ENCODE measurements at regions not wholly inside any gene's neighbourhood (a gene's known extent, or its start where the extent isn't known, plus 50 kb on each side); places are given as distances from the start of the nearest gene placed in this dataset.

DNA sequence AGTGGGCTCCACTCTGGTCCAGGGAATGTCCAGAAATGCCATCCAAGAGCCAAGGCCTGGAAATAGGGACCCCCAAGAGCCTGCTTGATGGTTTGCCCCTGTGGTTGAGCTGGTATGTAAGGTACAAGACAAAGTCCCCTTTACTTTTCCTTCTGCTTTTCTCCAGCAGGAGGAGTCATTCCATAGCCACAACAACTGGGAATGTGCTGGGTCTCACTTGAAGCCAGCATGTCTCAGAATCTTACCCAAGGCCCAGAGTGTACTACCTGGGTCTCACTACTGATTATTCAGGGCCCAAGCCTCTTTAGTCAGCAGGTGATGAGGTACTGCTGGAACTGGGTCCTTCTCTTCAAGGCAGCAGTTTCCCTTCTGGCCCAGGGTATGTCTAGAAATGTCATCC, 62.1 kb upstream of the CD55 start:
- no TSS peak for BruUV-seq (replicated peaks)
- Histone ChIP-seq H3K27ac (ENCODE audit: control insufficient read depth, insufficient read depth) (no peak overlapping the region), H3K4me1 (ENCODE audit: control insufficient read depth, insufficient read depth, low read length) (no peaks in the 10 kb centered on the region), H4K20me1 (ENCODE audit: control insufficient read depth, insufficient read depth) (no peaks in the 10 kb centered on the region), H3K36me3 (ENCODE audit: control insufficient read depth in 2 of 2, insufficient read depth in 2 of 2, low read length in 1 of 2) (no peaks in the 10 kb centered on the region), H3K27me3 (replicated peaks in 1 of 2; ENCODE audit: control insufficient read depth in 2 of 2, insufficient read depth in 2 of 2, low read length in 1 of 2) (no peaks in the 10 kb centered on the region; a peak in 2 of 4 replicates), H3K4me2 (ENCODE audit: control insufficient read depth, insufficient read depth) (no peak overlapping the region), H3K9me3 (replicated peaks; ENCODE audit: control insufficient read depth, insufficient read depth, low read length) (no peaks in the 10 kb centered on the region; the same call in 2 of the 3 replicates), H3K79me2 (ENCODE audit: control insufficient read depth, insufficient read depth, low read length) (no peaks in the 10 kb centered on the region), H2AFZ (ENCODE audit: control insufficient read depth, low read depth, low read length) (no peak overlapping the region), H3K9ac (ENCODE audit: control insufficient read depth, insufficient read depth, low read length) (no peak overlapping the region), H3K4me3 (no peak overlapping the region)
- ChIA-PET CTCF (interaction anchor here (0.6 to 2.3 kb wide), 6 partner anchors 146 to 538 kb away, joined by 3 to 11 read pairs (median 4); no protein-coding TSS in a partner anchor), RAD21 (ENCODE audit: unreplicated experiment) (interaction anchor here (1.7 kb wide), 1 partner anchor 146 kb away, joined by 7 read pairs; no protein-coding TSS in a partner anchor), POLR2A (no interaction called here), SMC1A (ENCODE audit: uncharacterized antibody, unreplicated experiment) (interaction anchor here (1.8 kb wide), 1 partner anchor 146 kb away, joined by 5 read pairs; no protein-coding TSS in a partner anchor)
- ATAC-seq (no peak), DNase-seq (ENCODE audit: low read depth, low spot score) (no peak), FAIRE-seq (no peak)
- TF ChIP-seq NR2F1 (conservative IDR thresholded peaks at IDR 0.05) (no peak), SMC3 (IDR thresholded peaks at IDR 0.05; ENCODE audit: borderline replicate concordance, low read length) (0 out of 2 replicates have a peak, but pooled peaks have one; percentile 10)
- TF ChIP-seq, protein P1, sequence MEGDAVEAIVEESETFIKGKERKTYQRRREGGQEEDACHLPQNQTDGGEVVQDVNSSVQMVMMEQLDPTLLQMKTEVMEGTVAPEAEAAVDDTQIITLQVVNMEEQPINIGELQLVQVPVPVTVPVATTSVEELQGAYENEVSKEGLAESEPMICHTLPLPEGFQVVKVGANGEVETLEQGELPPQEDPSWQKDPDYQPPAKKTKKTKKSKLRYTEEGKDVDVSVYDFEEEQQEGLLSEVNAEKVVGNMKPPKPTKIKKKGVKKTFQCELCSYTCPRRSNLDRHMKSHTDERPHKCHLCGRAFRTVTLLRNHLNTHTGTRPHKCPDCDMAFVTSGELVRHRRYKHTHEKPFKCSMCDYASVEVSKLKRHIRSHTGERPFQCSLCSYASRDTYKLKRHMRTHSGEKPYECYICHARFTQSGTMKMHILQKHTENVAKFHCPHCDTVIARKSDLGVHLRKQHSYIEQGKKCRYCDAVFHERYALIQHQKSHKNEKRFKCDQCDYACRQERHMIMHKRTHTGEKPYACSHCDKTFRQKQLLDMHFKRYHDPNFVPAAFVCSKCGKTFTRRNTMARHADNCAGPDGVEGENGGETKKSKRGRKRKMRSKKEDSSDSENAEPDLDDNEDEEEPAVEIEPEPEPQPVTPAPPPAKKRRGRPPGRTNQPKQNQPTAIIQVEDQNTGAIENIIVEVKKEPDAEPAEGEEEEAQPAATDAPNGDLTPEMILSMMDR (IDR thresholded peaks at IDR 0.05 in 2 of 3, conservative IDR thresholded peaks at IDR 0.05 in 1 of 3; ENCODE audit: control insufficient read depth in 2 of 3, extremely low read depth in 1 of 3, insufficient read depth in 1 of 3, low read depth in 3 of 3, low read length in 3 of 3) = peak in 1 of 3 experiments; percentile 6; a peak in 1 of 6 replicates
- in situ Hi-C loops (cut with MboI) (no loop called here), intact Hi-C loops (cut with micrococcal nuclease; ENCODE audit: unreplicated experiment) (no loop called here)

DNA sequence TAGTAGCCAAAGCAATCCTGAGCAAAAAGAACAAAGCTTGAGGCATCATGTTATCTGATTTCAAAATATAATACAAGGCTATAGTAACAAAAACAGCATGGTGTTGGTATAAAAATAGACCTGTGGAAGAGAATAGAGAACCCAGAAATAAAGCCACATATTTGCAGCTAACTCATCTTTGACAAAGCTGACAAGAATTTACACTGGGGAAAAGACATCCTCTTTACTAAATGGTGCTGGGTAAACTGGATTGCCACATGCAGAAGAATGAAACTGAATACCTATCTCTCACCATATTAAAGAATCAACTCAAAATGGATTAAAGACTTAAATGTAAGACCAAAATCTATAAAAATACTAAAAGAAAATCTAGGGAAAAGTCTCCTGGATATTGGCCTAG, 59.5 kb upstream of the CD55 start:
- ChIA-PET RAD21 (ENCODE audit: unreplicated experiment) (no interaction called here), CTCF (interaction anchor here (0.8 kb wide), 1 partner anchor 143 kb away, joined by 3 read pairs; no protein-coding TSS in a partner anchor), POLR2A (no interaction called here), SMC1A (ENCODE audit: uncharacterized antibody, unreplicated experiment) (interaction anchor here (0.6 to 1.7 kb wide), 2 partner anchors 21 to 57 kb away, joined by 3 read pairs; no protein-coding TSS in a partner anchor)
- DNase-seq (ENCODE audit: low read depth, low spot score) (no peak), FAIRE-seq (no peak), ATAC-seq (no peak)
- Histone ChIP-seq H3K27me3 (replicated peaks in 1 of 2; ENCODE audit: control insufficient read depth in 2 of 2, insufficient read depth in 2 of 2, low read length in 1 of 2) (no peaks in the 10 kb centered on the region; a peak in 2 of 4 replicates), H3K4me2 (ENCODE audit: control insufficient read depth, insufficient read depth) (no peak overlapping the region), H3K27ac (ENCODE audit: control insufficient read depth, insufficient read depth) (no peak overlapping the region), H3K9me3 (replicated peaks; ENCODE audit: control insufficient read depth, insufficient read depth, low read length) (no peaks in the 10 kb centered on the region; the same call in 2 of the 3 replicates), H3K79me2 (ENCODE audit: control insufficient read depth, insufficient read depth, low read length) (no peaks in the 10 kb centered on the region), H3K36me3 (ENCODE audit: control insufficient read depth in 2 of 2, insufficient read depth in 2 of 2, low read length in 1 of 2) (no peaks in the 10 kb centered on the region), H3K4me3 (no peak overlapping the region), H2AFZ (ENCODE audit: control insufficient read depth, low read depth, low read length) (no peak overlapping the region), H4K20me1 (ENCODE audit: control insufficient read depth, insufficient read depth) (no peaks in the 10 kb centered on the region), H3K9ac (ENCODE audit: control insufficient read depth, insufficient read depth, low read length) (no peak overlapping the region), H3K4me1 (ENCODE audit: control insufficient read depth, insufficient read depth, low read length) (no peaks in the 10 kb centered on the region)
- TF ChIP-seq PML (IDR thresholded peaks at IDR 0.05; ENCODE audit: low read length) (no peak), CREM (IDR thresholded peaks at IDR 0.05; ENCODE audit: low read depth) (no peak), NFYA (IDR thresholded peaks at IDR 0.05; ENCODE audit: borderline replicate concordance, low read depth, low read length) (no peak), POLR2AphosphoS2 (IDR thresholded peaks at IDR 0.05; ENCODE audit: low read depth, low read length) (no peak), YBX1 (IDR thresholded peaks at IDR 0.05) (no peak), TARDBP (IDR thresholded peaks at IDR 0.05; ENCODE audit: borderline replicate concordance) (no peak), POU2F2 (IDR thresholded peaks at IDR 0.05; ENCODE audit: borderline replicate concordance, low read depth, low read length) (no peak)
- TF ChIP-seq, protein P2, sequence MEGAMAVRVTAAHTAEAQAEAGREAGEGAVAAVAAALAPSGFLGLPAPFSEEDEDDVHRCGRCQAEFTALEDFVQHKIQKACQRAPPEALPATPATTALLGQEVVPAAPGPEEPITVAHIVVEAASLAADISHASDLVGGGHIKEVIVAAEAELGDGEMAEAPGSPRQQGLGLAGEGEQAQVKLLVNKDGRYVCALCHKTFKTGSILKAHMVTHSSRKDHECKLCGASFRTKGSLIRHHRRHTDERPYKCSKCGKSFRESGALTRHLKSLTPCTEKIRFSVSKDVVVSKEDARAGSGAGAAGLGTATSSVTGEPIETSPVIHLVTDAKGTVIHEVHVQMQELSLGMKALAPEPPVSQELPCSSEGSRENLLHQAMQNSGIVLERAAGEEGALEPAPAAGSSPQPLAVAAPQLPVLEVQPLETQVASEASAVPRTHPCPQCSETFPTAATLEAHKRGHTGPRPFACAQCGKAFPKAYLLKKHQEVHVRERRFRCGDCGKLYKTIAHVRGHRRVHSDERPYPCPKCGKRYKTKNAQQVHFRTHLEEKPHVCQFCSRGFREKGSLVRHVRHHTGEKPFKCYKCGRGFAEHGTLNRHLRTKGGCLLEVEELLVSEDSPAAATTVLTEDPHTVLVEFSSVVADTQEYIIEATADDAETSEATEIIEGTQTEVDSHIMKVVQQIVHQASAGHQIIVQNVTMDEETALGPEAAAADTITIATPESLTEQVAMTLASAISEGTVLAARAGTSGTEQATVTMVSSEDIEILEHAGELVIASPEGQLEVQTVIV (IDR thresholded peaks at IDR 0.05; ENCODE audit: borderline replicate concordance, partially characterized antibody) = no peak
- intact Hi-C loops (cut with micrococcal nuclease; ENCODE audit: unreplicated experiment) = no loop called here
- BruUV-seq (replicated peaks) = no TSS peak
- in situ Hi-C loops (cut with MboI) = no loop called here

All from GM12878 (cell line).